ENCODE measurements at regions not wholly inside any gene's neighbourhood (a gene's known extent, or its start where the extent isn't known, plus 50 kb on each side); places are given as distances from the start of the nearest gene placed in this dataset.

- H3K4me2 ChIP-seq = no peak overlapping the region
- no peaks in the 10 kb centered on the region for H3K9me2 ChIP-seq (replicated peaks; ENCODE audit: insufficient read depth)
- no peak overlapping the region for H3K4me3 ChIP-seq
- no peak overlapping the region for H3K27ac ChIP-seq
- H3K27me3 ChIP-seq = no peaks in the 10 kb centered on the region
- no peaks in the 10 kb centered on the region for H3K36me3 ChIP-seq (replicated peaks; ENCODE audit: insufficient read depth, low read depth)
- no peaks in the 10 kb centered on the region for H4K20me1 ChIP-seq (ENCODE audit: insufficient read depth, poor library complexity, severe bottlenecking)
- WGBS (ENCODE audit: low lambda C conversion rate, missing lambda C conversion rate) = 69% methylated on average over 16 of the region's 16 CpGs
- DNase-seq (ENCODE audit: low spot score) = no peak
- no peaks in the 10 kb centered on the region for H3K4me1 ChIP-seq (ENCODE audit: insufficient read depth)
- no peak for TF ChIP-seq EZH2 (IDR thresholded peaks at IDR 0.05; ENCODE audit: borderline replicate concordance)
- TF ChIP-seq EZH2phosphoT487 (IDR thresholded peaks at IDR 0.05; ENCODE audit: low read depth, severe bottlenecking, unreplicated experiment) = no peak
- TF ChIP-seq CTCF (IDR thresholded peaks at IDR 0.05; ENCODE audit: poor library complexity) = no peak
- no peaks in the 10 kb centered on the region for H3K9me3 ChIP-seq (ENCODE audit: low read depth)
- H3K79me2 ChIP-seq = no peaks in the 10 kb centered on the region
- no peak overlapping the region for H2AFZ ChIP-seq
Measured at GRCh38 chr16:73433731-73434307, 385.9 kb upstream of the ZFHX3 start.

- no peaks in the 10 kb centered on the region for H3K4me1 ChIP-seq (ENCODE audit: insufficient read depth)
- no peaks in the 10 kb centered on the region for H3K9me3 ChIP-seq (ENCODE audit: low read depth)
- H3K79me2 ChIP-seq = no peaks in the 10 kb centered on the region
- H2AFZ ChIP-seq = no peak overlapping the region
- no peak overlapping the region for H3K4me2 ChIP-seq
- TF ChIP-seq EZH2 (IDR thresholded peaks at IDR 0.05; ENCODE audit: borderline replicate concordance) (no peak), CTCF (IDR thresholded peaks at IDR 0.05; ENCODE audit: poor library complexity) (no peak), EZH2phosphoT487 (IDR thresholded peaks at IDR 0.05; ENCODE audit: low read depth, severe bottlenecking, unreplicated experiment) (no peak)
- WGBS (ENCODE audit: low lambda C conversion rate, missing lambda C conversion rate) = 68% methylated on average over 13 of the region's 13 CpGs
- H4K20me1 ChIP-seq (ENCODE audit: insufficient read depth, poor library complexity, severe bottlenecking) = no peaks in the 10 kb centered on the region
- no peaks in the 10 kb centered on the region for H3K9me2 ChIP-seq (replicated peaks; ENCODE audit: insufficient read depth)
- no peak overlapping the region for H3K27ac ChIP-seq
- H3K36me3 ChIP-seq (replicated peaks; ENCODE audit: insufficient read depth, low read depth) = no peaks in the 10 kb centered on the region
- no peak overlapping the region for H3K4me3 ChIP-seq
- H3K27me3 ChIP-seq = no peaks in the 10 kb centered on the region
- DNase-seq (ENCODE audit: low spot score) = no peak
Measured at GRCh38 chr16:73432850-73433730, 385.2 kb upstream of the ZFHX3 start.

- H4K20me1 ChIP-seq (ENCODE audit: insufficient read depth, poor library complexity, severe bottlenecking) = no peaks in the 10 kb centered on the region
- DNase-seq (ENCODE audit: low spot score) = no peak
- H2AFZ ChIP-seq = no peak overlapping the region
- no peak overlapping the region for H3K4me3 ChIP-seq
- TF ChIP-seq CTCF (IDR thresholded peaks at IDR 0.05; ENCODE audit: poor library complexity) (no peak), EZH2phosphoT487 (IDR thresholded peaks at IDR 0.05; ENCODE audit: low read depth, severe bottlenecking, unreplicated experiment) (no peak), EZH2 (IDR thresholded peaks at IDR 0.05; ENCODE audit: borderline replicate concordance) (no peak)
- WGBS (ENCODE audit: low lambda C conversion rate, missing lambda C conversion rate) = 94% methylated on average over 3 of the region's 3 CpGs
- H3K4me1 ChIP-seq (ENCODE audit: insufficient read depth) = no peaks in the 10 kb centered on the region
- no peak overlapping the region for H3K27ac ChIP-seq
- no peaks in the 10 kb centered on the region for H3K9me2 ChIP-seq (replicated peaks; ENCODE audit: insufficient read depth)
- H3K27me3 ChIP-seq = no peaks in the 10 kb centered on the region
- no peak overlapping the region for H3K4me2 ChIP-seq
- H3K36me3 ChIP-seq (replicated peaks; ENCODE audit: insufficient read depth, low read depth) = no peaks in the 10 kb centered on the region
- no peaks in the 10 kb centered on the region for H3K79me2 ChIP-seq
- no peaks in the 10 kb centered on the region for H3K9me3 ChIP-seq (ENCODE audit: low read depth)
Measured at GRCh38 chr16:73430138-73430537, 382.2 kb upstream of the ZFHX3 start.
